Body of pancreas (tissue), 4 donors: ENCODE measurements at regions not wholly inside any gene's neighbourhood (a gene's known extent, or its start where the extent isn't known, plus 50 kb on each side); places are given as distances from the start of the nearest gene placed in this dataset.

Experiments used
- ATAC-seq: fragments of 150-250 bp; one replicate; pipeline ENCODE4 v1.9.1; 2016
- DNase-seq, 4 donors: peaks; one replicate each; pipeline ENCODE4 v3.0.0-alpha.2; 2019
- H3K27ac ChIP-seq, 4 donors: fragments of 200-600 bp; sonication (generic); 1 replicate in 3 of 4; 2 replicates in 1 of 4; pipeline versions ENCODE4 v1.5.1 to v1.6.1; 2016 to 2019; ENCODE audit warnings: mild to moderate bottlenecking in 1 of 4, mixed read lengths in 1 of 4, moderate library complexity in 1 of 4
- H3K27me3 ChIP-seq, 2 donors: fragments of 200-600 bp; sonication (generic); one replicate each; pipeline ENCODE4 v1.6.0; 2016; ENCODE audit warnings: mild to moderate bottlenecking in 1 of 2
- H3K36me3 ChIP-seq, 2 donors: fragments of 200-600 bp; sonication (generic); replicated peaks in 1 of 2; 2 replicates each; pipeline ENCODE4 v1.5.1; 2016; ENCODE audit warnings: low read depth in 2 of 2; ENCODE audit not compliant: insufficient read depth in 1 of 2
- H3K4me1 ChIP-seq: fragments of 200-600 bp; sonication (generic); one replicate; pipeline ENCODE4 v1.6.0; 2016
- H3K4me3 ChIP-seq, 2 donors: fragments of 200-600 bp; sonication (generic); 1 replicate in 1 of 2; 2 replicates in 1 of 2; pipeline ENCODE4 v1.5.1; 2016 to 2019
- H3K9me3 ChIP-seq, 3 donors: fragments of 200-600 bp; sonication (generic); 1 replicate in 2 of 3; 2 replicates in 1 of 3; pipeline ENCODE4 v1.5.1; 2016
- CTCF ChIP-seq, 7 experiments: fragments of 450-650 bp in 4 of 7; fragments of 200-600 bp in 3 of 7; sonication (generic) in 3 of 7; IDR thresholded peaks; one replicate each; pipeline ENCODE4 v1.5.1; 2016 to 2019; ENCODE audit warnings: antibody characterized with exemption in 7 of 7
- POLR2A ChIP-seq, 3 donors: fragments of 450-650 bp; IDR thresholded peaks; one replicate each; pipeline ENCODE4 v1.6.1; 2016; ENCODE audit warnings: antibody characterized with exemption in 3 of 3, mild to moderate bottlenecking in 2 of 3
- WGBS, 2 donors: methylation state at CpG; one replicate each; pipeline ENCODE4 v1.1.5; 2017; 5-methylcytosine and 5-hydroxymethylcytosine counted together
- intact Hi-C: fragments of 100-400 bp; cut with DNase I; formaldehyde crosslinking; loops from one replicate; pipeline ENCODE4 v1.15.1; 2023

GRCh38 chr16:74075393-74075792 is 221.2 kb upstream of the PSMD7 start:
- DNase-seq: no peak
- ATAC-seq: no peak
- Histone ChIP-seq H3K4me1 (no peaks in the 10 kb centered on the region), H3K9me3 (no peaks in the 10 kb centered on the region), H3K27ac (no peak overlapping the region), H3K36me3 (no peaks in the 10 kb centered on the region), H3K27me3 (no peaks in the 10 kb centered on the region), H3K4me3 (no peak overlapping the region)
- intact Hi-C loops: no loop called here
- WGBS, 2 donors: 69 to 79% methylated on average over 4 of the region's 4 CpGs
- TF ChIP-seq CTCF (IDR thresholded peaks at IDR 0.05) (no peak), POLR2A (IDR thresholded peaks at IDR 0.05) (no peak)

GRCh38 chr16:74073456-74073855 is 223.2 kb upstream of the PSMD7 start:
- DNase-seq: no peak
- no peak for ATAC-seq
- TF ChIP-seq CTCF (IDR thresholded peaks at IDR 0.05): no peak
- no peak for TF ChIP-seq POLR2A (IDR thresholded peaks at IDR 0.05)
- Histone ChIP-seq H3K4me3 (no peak overlapping the region), H3K36me3 (no peaks in the 10 kb centered on the region), H3K4me1 (no peaks in the 10 kb centered on the region), H3K27me3 (no peaks in the 10 kb centered on the region), H3K27ac (no peak overlapping the region), H3K9me3 (no peaks in the 10 kb centered on the region)
- intact Hi-C loops: no loop called here
- WGBS, 2 donors: 87 to 97% methylated on average over 3 of the region's 3 CpGs

- DNase-seq (no peak), ATAC-seq (no peak)
- intact Hi-C loops: no loop called here
- Histone ChIP-seq H3K4me3 (no peak overlapping the region), H3K27me3 (no peaks in the 10 kb centered on the region), H3K9me3 (no peaks in the 10 kb centered on the region), H3K36me3 (no peaks in the 10 kb centered on the region), H3K4me1 (no peaks in the 10 kb centered on the region), H3K27ac (no peak overlapping the region)
- WGBS, 2 donors: 70 to 78% methylated on average over 8 of the region's 8 CpGs
- no peak for TF ChIP-seq POLR2A (IDR thresholded peaks at IDR 0.05)
- no peak for TF ChIP-seq CTCF (IDR thresholded peaks at IDR 0.05)
These were observed 224.5 kb upstream of the PSMD7 start for GRCh38 chr16:74071996-74072535.

GRCh38 chr16:74070237-74070636 is 226.4 kb upstream of the PSMD7 start:
- H3K9me3 ChIP-seq: no peaks in the 10 kb centered on the region
- ATAC-seq: no peak
- WGBS, 2 donors: 74% methylated on average over 10 of the region's 10 CpGs
- no peaks in the 10 kb centered on the region for H3K36me3 ChIP-seq
- TF ChIP-seq POLR2A (IDR thresholded peaks at IDR 0.05): no peak
- no peaks in the 10 kb centered on the region for H3K4me1 ChIP-seq
- intact Hi-C loops: no loop called here
- H3K27me3 ChIP-seq: no peaks in the 10 kb centered on the region
- no peak overlapping the region for H3K4me3 ChIP-seq
- H3K27ac ChIP-seq: no peak overlapping the region
- DNase-seq: no peak

GRCh38 chr16:74064120-74064735 is 232.4 kb upstream of the PSMD7 start:
- 33 to 35% methylated on average over 5 of the region's 5 CpGs for WGBS, 2 donors
- Histone ChIP-seq H3K27me3 (no peaks in the 10 kb centered on the region), H3K9me3 (no peaks in the 10 kb centered on the region), H3K4me3 (no peak overlapping the region), H3K4me1 (no peaks in the 10 kb centered on the region), H3K36me3 (no peaks in the 10 kb centered on the region), H3K27ac (no peak overlapping the region)
- intact Hi-C loops: no loop called here
- DNase-seq (no peak), ATAC-seq (no peak)
- peak in 4 of 7 experiments; percentile 23 to 55 (median 34) for TF ChIP-seq CTCF (IDR thresholded peaks at IDR 0.05)
- TF ChIP-seq POLR2A (IDR thresholded peaks at IDR 0.05): no peak
